ENCODE measurements at regions not wholly inside any gene's neighbourhood (a gene's known extent, or its start where the extent isn't known, plus 50 kb on each side); places are given as distances from the start of the nearest gene placed in this dataset.
A peak's percentile ranks its signal among the peaks of the same experiment; 100 is the strongest.
"Not testable (repeated sequence)": the region's sequence is repeated elsewhere in the genome, so short reads cannot be mapped to it uniquely, and the experiment has no call there.

GRCh38 chr18:56000041-56000440 is 412.0 kb upstream of the TCF4 start:
- DNase-seq: no peak

- no peak for DNase-seq
These were observed 411.6 kb upstream of the TCF4 start for GRCh38 chr18:55999641-56000040.

- no peak for DNase-seq
These were observed 410.9 kb upstream of the TCF4 start for GRCh38 chr18:55998801-55999385.

- DNase-seq: no peak
These were observed 410.1 kb upstream of the TCF4 start for GRCh38 chr18:55998071-55998522.

- DNase-seq: peak; percentile 2
These were observed 409.2 kb upstream of the TCF4 start for GRCh38 chr18:55997151-55997561.

GRCh38 chr18:55996717-55997116 is 408.7 kb upstream of the TCF4 start:
- DNase-seq: no peak

GRCh38 chr18:55990186-55990585 is 402.2 kb upstream of the TCF4 start:
- no peak for DNase-seq

- DNase-seq: peak; percentile 4
These were observed 400.5 kb upstream of the TCF4 start for GRCh38 chr18:55988537-55988936.

- DNase-seq: no peak
These were observed 395.4 kb upstream of the TCF4 start for GRCh38 chr18:55983433-55983832.

- no peak for DNase-seq
These were observed 395.0 kb upstream of the TCF4 start for GRCh38 chr18:55982992-55983391.

GRCh38 chr18:55981712-55982475 is 393.9 kb upstream of the TCF4 start:
- peak; percentile 7 for DNase-seq

- no peak for DNase-seq
These were observed 386.5 kb upstream of the TCF4 start for GRCh38 chr18:55974521-55974920.

GRCh38 chr18:55968550-55968949 is 380.6 kb upstream of the TCF4 start:
- DNase-seq: no peak

GRCh38 chr18:55967019-55967418 is 379.0 kb upstream of the TCF4 start:
- DNase-seq: no peak

GRCh38 chr18:55964171-55964570 is 376.2 kb upstream of the TCF4 start:
- DNase-seq: no peak

GRCh38 chr18:55953326-55953725 is 365.3 kb upstream of the TCF4 start:
- DNase-seq: no peak

- not testable (repeated sequence) for DNase-seq
These were observed 363.7 kb upstream of the TCF4 start for GRCh38 chr18:55951738-55952137.

- no peak for DNase-seq
These were observed 362.6 kb upstream of the TCF4 start for GRCh38 chr18:55950379-55951166.

- DNase-seq: no peak
These were observed 346.8 kb upstream of the TCF4 start for GRCh38 chr18:55934821-55935220.

GRCh38 chr18:55932675-55933074 is 344.7 kb upstream of the TCF4 start:
- no peak for DNase-seq

GRCh38 chr18:55927831-55928230 is 339.8 kb upstream of the TCF4 start:
- no peak for DNase-seq

GRCh38 chr18:55925772-55926171 is 337.8 kb upstream of the TCF4 start:
- no peak for DNase-seq

GRCh38 chr18:55920063-55920462 is 332.1 kb upstream of the TCF4 start:
- DNase-seq: no peak

GRCh38 chr18:55918444-55918843 is 330.5 kb upstream of the TCF4 start:
- DNase-seq: no peak
